HUES64 (cell line): ENCODE measurements at regions not wholly inside any gene's neighbourhood (a gene's known extent, or its start where the extent isn't known, plus 50 kb on each side); places are given as distances from the start of the nearest gene placed in this dataset.

ENCODE experiments used
- H3K27ac ChIP-seq: 2 replicates; pipeline ENCODE4 v1.7.0; 2013; ENCODE audit warnings: low read depth, low read length, inconsistent platforms
- H3K27me3 ChIP-seq: 2 replicates; pipeline ENCODE4 v1.6.1; 2013; ENCODE audit warnings: mild to moderate bottlenecking, low read length; ENCODE audit not compliant: insufficient read depth
- H3K36me3 ChIP-seq: 2 replicates; pipeline ENCODE4 v1.6.1; 2013; ENCODE audit warnings: mild to moderate bottlenecking, low read length; ENCODE audit not compliant: insufficient read depth
- H3K4me1 ChIP-seq: 2 replicates; pipeline ENCODE4 v1.6.1; 2013; ENCODE audit warnings: mild to moderate bottlenecking, low read length, moderate library complexity; ENCODE audit not compliant: insufficient read depth
- H3K4me3 ChIP-seq: 2 replicates; pipeline ENCODE4 v1.5.1; 2013; ENCODE audit warnings: mild to moderate bottlenecking, low read length, moderate library complexity
- H3K9ac ChIP-seq: 2 replicates; pipeline ENCODE4 v1.6.1; 2013; ENCODE audit warnings: mild to moderate bottlenecking, low read depth, low read length
- H3K9me3 ChIP-seq: 2 replicates; pipeline ENCODE4 v1.6.1; 2013; ENCODE audit warnings: low read depth, low read length; ENCODE audit not compliant: insufficient read depth
- WGBS: fragments of 150-250, 120-280 bp; methylation state at CpG from one replicate; pipeline ENCODE4 v1.1.7; 2013; ENCODE audit warnings: missing lambda C conversion rate; 5-methylcytosine and 5-hydroxymethylcytosine counted together

DNA sequence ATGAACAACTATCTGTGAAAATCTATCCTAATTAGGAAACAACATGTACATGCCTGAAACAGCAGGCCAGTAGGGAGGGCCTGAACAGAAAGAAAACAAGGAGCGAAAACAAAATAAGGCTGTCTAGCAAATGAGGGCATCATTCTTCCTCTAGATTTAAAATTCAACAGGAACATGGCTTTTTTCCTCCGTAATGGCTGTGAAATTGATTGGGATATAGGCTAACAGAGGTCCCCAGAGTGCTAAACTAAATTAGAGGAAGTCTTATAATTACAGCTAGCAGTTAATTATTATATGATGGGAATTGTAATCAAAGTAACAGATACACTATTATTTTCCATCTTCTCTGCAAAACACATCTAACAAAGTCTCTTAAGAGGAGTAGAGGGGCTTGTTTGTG, 51.7 kb upstream of the TIAM1 start:
- H3K36me3 ChIP-seq: no peaks in the 10 kb centered on the region
- H3K27me3 ChIP-seq: no peaks in the 10 kb centered on the region
- no peaks in the 10 kb centered on the region for H3K9me3 ChIP-seq
- no peak overlapping the region for H3K4me3 ChIP-seq
- peaks cover 16% of the 10 kb centered on the region for H3K4me1 ChIP-seq
- 100% methylated on average over 2 of the region's 2 CpGs for WGBS
- no peak overlapping the region for H3K9ac ChIP-seq
- H3K27ac ChIP-seq: no peak overlapping the region

DNA sequence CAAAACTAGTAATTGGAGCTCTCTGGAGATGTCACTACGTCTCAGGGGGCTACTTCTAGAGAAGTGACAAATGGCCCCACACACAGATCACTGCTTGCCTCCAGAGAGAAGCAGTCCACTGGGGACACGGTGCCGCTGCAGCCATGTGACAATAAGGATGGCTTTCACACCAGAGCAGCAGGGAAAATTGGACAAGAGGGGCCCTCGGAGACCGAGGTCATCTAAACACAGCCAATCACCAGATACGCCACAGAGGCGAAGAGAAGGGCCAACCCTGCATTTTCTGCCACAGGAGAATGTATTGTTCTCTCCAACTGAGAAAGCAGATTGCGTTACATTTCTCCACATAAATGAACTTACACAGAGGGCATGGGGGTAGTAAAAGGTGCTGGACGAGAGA, 51.2 kb upstream of the TIAM1 start:
- H3K27me3 ChIP-seq: no peaks in the 10 kb centered on the region
- peaks cover 16% of the 10 kb centered on the region for H3K4me1 ChIP-seq
- no peak overlapping the region for H3K27ac ChIP-seq
- no peaks in the 10 kb centered on the region for H3K9me3 ChIP-seq
- WGBS: 95% methylated on average over 8 of the region's 9 CpGs
- no peak overlapping the region for H3K9ac ChIP-seq
- H3K4me3 ChIP-seq: no peak overlapping the region
- H3K36me3 ChIP-seq: no peaks in the 10 kb centered on the region

DNA sequence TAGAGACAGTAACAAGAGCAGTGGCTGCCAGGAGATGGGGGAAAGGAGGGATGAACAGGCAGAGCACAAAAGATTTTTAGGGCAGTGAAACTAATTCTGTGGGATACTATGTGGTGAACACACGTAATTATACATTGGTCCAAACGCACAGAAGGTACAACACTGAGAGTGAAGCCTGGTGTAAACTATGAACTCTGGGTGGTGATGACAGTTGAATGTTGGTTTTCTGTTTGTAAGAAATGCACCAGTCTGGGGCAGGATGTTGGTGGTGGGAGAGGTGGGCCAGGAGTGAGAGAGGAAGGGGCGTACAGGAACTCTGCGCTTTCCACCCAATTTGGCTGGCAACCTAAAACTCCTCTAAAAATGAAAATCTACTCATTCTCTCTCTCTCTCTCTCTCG, 50.2 kb upstream of the TIAM1 start:
- H3K4me1 ChIP-seq: peaks cover 16% of the 10 kb centered on the region
- H3K27ac ChIP-seq: no peak overlapping the region
- H3K36me3 ChIP-seq: no peaks in the 10 kb centered on the region
- 86% methylated on average over 5 of the region's 5 CpGs for WGBS
- H3K27me3 ChIP-seq: no peaks in the 10 kb centered on the region
- no peak overlapping the region for H3K9ac ChIP-seq
- H3K4me3 ChIP-seq: no peak overlapping the region
- no peaks in the 10 kb centered on the region for H3K9me3 ChIP-seq
